Panc1 (cell line): ENCODE measurements at regions not wholly inside any gene's neighbourhood (a gene's known extent, or its start where the extent isn't known, plus 50 kb on each side); places are given as distances from the start of the nearest gene placed in this dataset.
"Not testable (repeated sequence)": the region's sequence is repeated elsewhere in the genome, so short reads cannot be mapped to it uniquely, and the experiment has no call there.

Experiments
- ATAC-seq: fragments of 200-7000 bp; cut with Tn5 transposase; 2 replicates; pipeline ENCODE4 v1.9.1; 2020; ENCODE audit warnings: mild to moderate bottlenecking, moderate library complexity
- BruUV-seq: library from RNA; stranded (reverse); fragments of 400-500 nt; replicated peaks from 2 replicates; lab custom pipeline; 2021; lab: Mats Ljungman, UMichigan
- CTCF ChIA-PET: fragments of 300-600 bp; sonication (Branson Sonifier 250); formaldehyde crosslinking; loops from one replicate; lab custom pipeline; 2022; ENCODE audit warnings: antibody characterized with exemption; lab: Charles Lee
- POLR2A ChIA-PET: fragments of 300-600 bp; sonication (Branson Sonifier 250); formaldehyde crosslinking; loops from one replicate; lab custom pipeline; 2022; ENCODE audit warnings: antibody characterized with exemption; lab: Charles Lee
- DNase-seq: peaks from one replicate; pipeline ENCODE4 v3.0.0-alpha.2; 2010; ENCODE audit warnings: low read depth, low spot score
- H3K27ac ChIP-seq: 2 replicates; pipeline ENCODE4 v1.5.1; 2011; ENCODE audit warnings: mild to moderate bottlenecking, low read length, inconsistent platforms
- H3K27me3 ChIP-seq: fragments of 200-500 bp; sonication (Bioruptor generic); 2 replicates; pipeline ENCODE4 v1.6.0; 2014; ENCODE audit warnings: low read length, inconsistent platforms; ENCODE audit not compliant: control insufficient read depth, insufficient read depth
- H3K36me3 ChIP-seq: fragments of 200-500 bp; sonication (Bioruptor generic); 2 replicates; pipeline ENCODE4 v1.5.1; 2014; ENCODE audit warnings: inconsistent platforms, mild to moderate bottlenecking, low read length, moderate library complexity; ENCODE audit not compliant: control insufficient read depth, insufficient read depth
- H3K4me1 ChIP-seq: 2 replicates; pipeline ENCODE4 v1.5.1; 2011; ENCODE audit warnings: inconsistent platforms, mild to moderate bottlenecking, low read length, moderate library complexity; ENCODE audit not compliant: control insufficient read depth, insufficient read depth
- H3K4me3 ChIP-seq, 2 experiments: 2 replicates each; pipeline ENCODE4 v1.5.1; 2011 to 2012; ENCODE audit warnings: low read depth in 2 of 2, low read length in 2 of 2, mild to moderate bottlenecking in 2 of 2, inconsistent platforms in 1 of 2, moderate library complexity in 1 of 2
- H3K9me3 ChIP-seq: fragments of 200-500 bp; sonication (Bioruptor generic); 2 replicates; pipeline ENCODE4 v1.5.1; 2014; ENCODE audit warnings: low read depth, mild to moderate bottlenecking, inconsistent platforms, low read length, moderate library complexity; ENCODE audit not compliant: control insufficient read depth, insufficient read depth
- CTCF ChIP-seq: fragments of 450-650 bp; IDR thresholded peaks from 2 replicates; pipeline ENCODE4 v1.5.1; 2017; ENCODE audit warnings: mild to moderate bottlenecking
- POLR2AphosphoS5 ChIP-seq: IDR thresholded peaks from 2 replicates; pipeline ENCODE4 v1.6.1; 2012; ENCODE audit warnings: mild to moderate bottlenecking, low read depth, low read length, moderate library complexity
- REST ChIP-seq, 2 experiments: IDR thresholded peaks; 2 replicates each; pipeline ENCODE4 v1.6.1; 2011 to 2012; ENCODE audit warnings: low read depth in 2 of 2, control low read depth in 1 of 2, low read length in 1 of 2, mild to moderate bottlenecking in 1 of 2, moderate library complexity in 1 of 2; ENCODE audit not compliant: insufficient read depth in 1 of 2
- SIN3A ChIP-seq: IDR thresholded peaks from 2 replicates; pipeline ENCODE4 v1.6.1; 2012; ENCODE audit warnings: low read depth, mild to moderate bottlenecking, low read length, moderate library complexity, borderline replicate concordance; ENCODE audit not compliant: insufficient read depth
- TCF7L2 ChIP-seq: IDR thresholded peaks from 2 replicates; pipeline ENCODE4 v1.6.1; 2011; ENCODE audit warnings: mild to moderate bottlenecking, low read depth, low read length, inconsistent platforms
- in situ Hi-C: cut with HindIII; loops from 2 replicates; pipeline ENCODE4 v1.10.0; 2016; ENCODE audit warnings: low sequenced_read_pairs, low pct_unique_long_range_greater_than_20kb
- intact Hi-C: fragments of 100-400 bp; cut with micrococcal nuclease; formaldehyde crosslinking; loops from one replicate; pipeline ENCODE4 v1.10.0; 2022; ENCODE audit not compliant: unreplicated experiment

- ChIA-PET POLR2A (no interaction called here), CTCF (no interaction called here)
- in situ Hi-C loops = no loop called here
- TF ChIP-seq REST (IDR thresholded peaks at IDR 0.05; ENCODE audit: insufficient read depth in 1 of 2, low read depth in 2 of 2, low read length in 1 of 2) (no peak), POLR2AphosphoS5 (no peak), SIN3A (no peak), CTCF (no peak), TCF7L2 (no peak)
- Histone ChIP-seq H3K27ac (no peak overlapping the region), H3K9me3 (no peaks in the 10 kb centered on the region), H3K27me3 (no peaks in the 10 kb centered on the region), H3K4me1 (no peaks in the 10 kb centered on the region), H3K36me3 (no peaks in the 10 kb centered on the region), H3K4me3 (no peak overlapping the region)
- no peak for ATAC-seq
- no TSS peak for BruUV-seq
- DNase-seq = no peak
- intact Hi-C loops = no loop called here
Observed at GRCh38 chr6:141393405-141394124, 739.2 kb upstream of the GJE1 start.

GRCh38 chr6:141391135-141391534, 741.6 kb upstream of the GJE1 start:
- in situ Hi-C loops, CTCF ChIA-PET: not testable (repeated sequence)

GRCh38 chr6:141388666-141389065, 744.1 kb upstream of the GJE1 start:
- in situ Hi-C loops = no loop called here
- no TSS peak for BruUV-seq

More at GRCh38 chr6:141391135-141391534, 741.6 kb upstream of the GJE1 start:
- H3K27ac ChIP-seq, BruUV-seq, H3K9me3 ChIP-seq, ATAC-seq, H3K4me1 ChIP-seq, DNase-seq, H3K27me3 ChIP-seq, intact Hi-C loops, H3K36me3 ChIP-seq, POLR2A ChIA-PET, H3K4me3 ChIP-seq: not testable (repeated sequence)

More at GRCh38 chr6:141388666-141389065, 744.1 kb upstream of the GJE1 start:
- ATAC-seq = no peak
- no peak overlapping the region for H3K27ac ChIP-seq
- intact Hi-C loops = no loop called here
- no peak for DNase-seq
- no peaks in the 10 kb centered on the region for H3K27me3 ChIP-seq
- POLR2A ChIA-PET = no interaction called here
- CTCF ChIA-PET = no interaction called here
- TF ChIP-seq POLR2AphosphoS5 = no peak
- TF ChIP-seq SIN3A = no peak
- TF ChIP-seq CTCF = no peak
- TF ChIP-seq REST (IDR thresholded peaks at IDR 0.05; ENCODE audit: insufficient read depth in 1 of 2, low read depth in 2 of 2, low read length in 1 of 2) = no peak
- no peak for TF ChIP-seq TCF7L2
- no peaks in the 10 kb centered on the region for H3K9me3 ChIP-seq
- no peaks in the 10 kb centered on the region for H3K36me3 ChIP-seq
- no peaks in the 10 kb centered on the region for H3K4me1 ChIP-seq
- H3K4me3 ChIP-seq = no peak overlapping the region
